ENCODE measurements at regions not wholly inside any gene's neighbourhood (a gene's known extent, or its start where the extent isn't known, plus 50 kb on each side); places are given as distances from the start of the nearest gene placed in this dataset.

DNA sequence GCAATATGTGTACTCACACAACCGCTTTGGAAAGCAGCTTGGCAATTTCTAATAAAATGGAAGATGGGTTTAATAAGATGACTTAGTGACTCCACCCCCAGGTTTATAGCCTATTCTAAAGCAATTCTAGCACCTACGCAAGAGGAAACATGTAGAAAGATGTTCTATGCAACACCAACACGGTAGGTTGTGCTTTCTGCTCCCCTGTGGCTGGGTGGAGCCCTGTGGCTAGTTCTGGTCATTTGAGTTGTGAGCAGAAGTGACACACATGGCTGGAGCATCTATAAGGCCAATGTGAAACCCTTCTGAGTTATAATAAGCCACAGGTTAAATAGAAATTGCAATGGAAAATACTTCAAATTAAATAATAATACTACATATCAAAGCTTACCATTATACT, 310.7 kb downstream of the CD83 start:
- Mint-ChIP-seq H3K27ac (no peak overlapping the region), H3K9me3 (ENCODE audit: low read depth) (no peaks in the 10 kb centered on the region), H3K36me3 (peaks cover 3% of the 10 kb centered on the region), H3K27me3 (no peaks in the 10 kb centered on the region), H3K4me3 (no peak overlapping the region), H3K4me1 (peaks cover 11% of the 10 kb centered on the region)
- CTCF ChIA-PET, result no interaction called here
- ATAC-seq (no peak), DNase-seq (no peak)

DNA sequence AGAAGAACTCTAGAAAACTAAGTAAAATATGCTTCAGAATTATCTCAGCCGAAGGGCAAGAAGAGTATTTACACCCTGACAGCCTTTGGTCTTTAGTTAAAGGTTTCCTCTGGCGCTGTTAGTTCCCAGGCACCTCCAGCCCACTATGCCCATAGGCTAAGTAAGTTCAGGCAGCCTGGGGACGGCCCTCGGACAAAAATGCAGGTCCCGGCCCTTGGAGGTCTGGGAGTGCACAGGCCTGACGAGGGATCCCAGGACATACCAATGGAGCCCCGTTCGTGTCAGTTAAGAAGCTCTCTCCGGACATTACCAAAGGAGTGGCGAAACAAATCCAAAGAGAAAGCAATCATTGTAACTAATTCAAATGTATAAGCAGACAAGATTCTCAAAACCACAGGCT, 311.8 kb downstream of the CD83 start:
- no peak for DNase-seq
- Mint-ChIP-seq H3K27me3 (no peaks in the 10 kb centered on the region), H3K27ac (no peak overlapping the region), H3K4me1 (peaks cover 4% of the 10 kb centered on the region), H3K9me3 (ENCODE audit: low read depth) (no peaks in the 10 kb centered on the region), H3K36me3 (no peaks in the 10 kb centered on the region), H3K4me3 (no peak overlapping the region)
- CTCF ChIA-PET, result no interaction called here
- no peak for ATAC-seq

DNA sequence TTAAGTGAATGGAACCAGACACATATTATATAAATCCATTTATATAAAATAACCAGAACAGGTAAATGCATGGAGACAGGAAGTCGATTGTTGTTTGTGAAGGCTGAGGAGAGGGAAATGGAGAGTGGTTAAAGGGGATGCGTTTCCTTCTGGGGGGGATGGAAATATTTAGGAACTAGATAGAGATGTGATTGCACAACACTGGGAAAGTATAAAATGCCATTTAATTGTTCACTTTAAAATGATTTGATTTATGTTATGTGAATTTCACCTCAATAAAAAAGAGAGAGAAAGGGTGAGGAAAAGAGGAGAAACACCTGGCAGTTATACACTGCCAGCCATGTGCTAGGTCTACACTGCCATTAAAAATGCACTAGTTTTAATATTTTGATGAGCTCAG, 312.6 kb downstream of the CD83 start:
- CTCF ChIA-PET, result no interaction called here
- Mint-ChIP-seq H3K27ac (no peak overlapping the region), H3K4me1 (no peaks in the 10 kb centered on the region), H3K27me3 (no peaks in the 10 kb centered on the region), H3K4me3 (no peak overlapping the region), H3K36me3 (no peaks in the 10 kb centered on the region), H3K9me3 (ENCODE audit: low read depth) (no peaks in the 10 kb centered on the region)
- ATAC-seq, result no peak
- DNase-seq, result no peak

DNA sequence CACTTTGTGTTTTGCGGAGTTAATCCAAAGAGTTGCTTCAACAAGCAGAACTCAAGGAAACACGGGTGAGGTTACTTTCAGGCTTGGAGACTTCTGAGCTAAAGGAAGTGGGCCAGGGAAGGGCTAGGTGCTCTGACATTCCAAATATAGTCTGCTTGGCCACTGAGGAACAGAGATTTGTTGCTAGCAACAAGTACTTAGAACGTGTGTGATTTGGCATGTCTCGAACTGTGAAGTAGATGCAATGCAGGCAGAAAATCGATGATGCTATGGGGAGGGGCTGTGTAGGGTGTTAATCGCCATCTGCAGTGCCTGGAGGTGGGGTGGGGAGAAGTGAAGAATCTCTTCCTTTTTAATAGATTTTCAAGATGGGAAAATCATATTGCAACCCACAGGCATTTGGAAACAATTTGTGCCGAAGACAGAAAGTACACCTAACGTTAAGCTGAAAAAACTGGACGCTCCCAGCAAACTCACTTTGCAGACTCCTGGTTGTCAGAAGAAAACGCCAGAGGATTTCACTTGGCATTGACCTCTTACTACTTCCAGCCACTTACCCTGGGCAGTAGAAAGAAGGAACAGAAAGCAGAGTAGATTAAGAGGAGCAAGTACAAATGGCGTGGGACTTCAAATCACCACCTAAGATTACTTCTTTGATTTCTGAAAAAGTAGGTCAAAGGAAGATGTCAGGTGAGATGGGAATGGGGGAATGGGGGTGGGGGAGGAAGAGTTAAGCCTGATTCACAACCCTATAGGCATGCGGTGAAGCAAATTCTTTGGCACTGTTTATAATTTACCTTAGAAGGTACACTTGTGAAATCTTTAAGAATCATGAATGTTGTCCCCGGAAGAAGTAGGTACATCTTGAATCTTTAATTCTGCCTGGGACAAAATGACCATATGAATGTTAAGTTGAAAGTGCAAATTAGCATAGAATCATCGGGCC, 314.1 kb downstream of the CD83 start:
- Mint-ChIP-seq H3K4me3 (no peak overlapping the region), H3K27ac (no peak overlapping the region), H3K36me3 (no peaks in the 10 kb centered on the region), H3K27me3 (no peaks in the 10 kb centered on the region), H3K4me1 (no peaks in the 10 kb centered on the region), H3K9me3 (ENCODE audit: low read depth) (no peaks in the 10 kb centered on the region)
- ATAC-seq (no peak), DNase-seq (no peak)
- CTCF ChIA-PET, result no interaction called here

DNA sequence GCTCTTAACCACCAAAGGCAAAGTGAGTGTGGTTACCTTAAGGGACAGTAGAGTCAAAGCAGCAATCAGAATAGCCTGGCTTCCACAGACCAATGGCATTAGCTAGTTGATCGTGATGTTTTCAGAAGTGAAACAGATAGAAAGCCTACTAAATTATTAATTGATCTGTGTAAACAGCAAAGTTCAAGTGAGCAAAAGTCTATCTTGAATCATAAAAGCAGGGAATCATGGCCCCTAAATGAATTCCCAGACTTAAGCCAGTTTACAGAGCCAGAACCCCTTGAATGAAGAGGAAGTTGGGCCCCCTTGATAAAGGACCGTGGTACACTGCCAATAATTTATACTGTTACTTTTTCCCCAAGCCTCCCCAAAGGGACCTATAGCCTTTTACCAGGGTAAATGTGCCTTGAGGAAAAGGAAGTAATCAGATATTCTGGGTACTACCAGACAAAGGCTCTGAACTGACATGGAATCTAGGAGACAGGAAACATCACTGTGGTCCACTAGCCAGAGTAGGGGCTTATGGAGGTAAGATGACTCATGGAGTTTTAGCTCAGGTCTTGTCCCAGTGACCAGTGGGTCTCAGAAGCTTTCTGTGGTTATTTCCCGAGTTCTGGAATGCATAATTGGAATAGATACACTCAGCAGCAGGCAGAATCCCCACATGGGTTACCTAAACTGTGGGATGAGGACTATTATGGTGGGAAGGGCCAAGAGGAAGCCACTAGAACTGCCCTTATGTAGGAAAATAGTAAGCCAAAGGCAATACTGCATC, 317.5 kb downstream of the CD83 start:
- H3K9me3 Mint-ChIP-seq (ENCODE audit: low read depth), result no peaks in the 10 kb centered on the region
- ATAC-seq (no peak), DNase-seq (no peak)
- CTCF ChIA-PET, result no interaction called here
- no peaks in the 10 kb centered on the region for H3K36me3 Mint-ChIP-seq
- no peak overlapping the region for H3K27ac Mint-ChIP-seq
- H3K4me3 Mint-ChIP-seq, result no peak overlapping the region
- H3K4me1 Mint-ChIP-seq, result no peaks in the 10 kb centered on the region
- no peaks in the 10 kb centered on the region for H3K27me3 Mint-ChIP-seq

DNA sequence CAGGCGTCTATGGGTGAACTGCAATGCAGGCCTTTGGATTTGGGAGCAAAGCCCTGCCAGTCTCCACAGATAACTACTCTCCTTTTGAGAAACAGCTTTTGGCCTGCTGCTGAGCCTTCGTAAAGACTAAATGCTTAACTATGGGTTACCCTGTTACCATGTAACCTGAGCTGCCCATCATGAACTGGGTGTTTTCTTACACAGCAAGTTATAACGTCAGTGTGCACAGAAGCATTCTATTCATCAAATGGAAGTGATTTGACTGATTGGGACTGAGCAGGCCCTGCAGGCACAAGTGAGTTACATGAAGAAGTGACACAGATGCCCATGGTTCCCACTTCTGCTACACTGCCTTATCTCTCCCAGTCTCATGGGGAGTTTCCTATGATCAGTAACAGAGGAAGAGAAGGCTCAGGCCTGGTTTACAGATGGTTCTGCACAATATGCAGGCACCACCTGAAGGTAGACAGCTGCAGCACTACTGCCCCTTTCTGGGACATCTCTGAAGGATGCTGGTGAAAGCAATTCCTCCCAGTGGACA, 319.1 kb downstream of the CD83 start:
- no peaks in the 10 kb centered on the region for H3K9me3 Mint-ChIP-seq (ENCODE audit: low read depth)
- DNase-seq (no peak), ATAC-seq (no peak)
- H3K27me3 Mint-ChIP-seq, result no peaks in the 10 kb centered on the region
- no peaks in the 10 kb centered on the region for H3K36me3 Mint-ChIP-seq
- H3K4me1 Mint-ChIP-seq, result no peaks in the 10 kb centered on the region
- no peak overlapping the region for H3K27ac Mint-ChIP-seq
- no peak overlapping the region for H3K4me3 Mint-ChIP-seq
- CTCF ChIA-PET, result no interaction called here

DNA sequence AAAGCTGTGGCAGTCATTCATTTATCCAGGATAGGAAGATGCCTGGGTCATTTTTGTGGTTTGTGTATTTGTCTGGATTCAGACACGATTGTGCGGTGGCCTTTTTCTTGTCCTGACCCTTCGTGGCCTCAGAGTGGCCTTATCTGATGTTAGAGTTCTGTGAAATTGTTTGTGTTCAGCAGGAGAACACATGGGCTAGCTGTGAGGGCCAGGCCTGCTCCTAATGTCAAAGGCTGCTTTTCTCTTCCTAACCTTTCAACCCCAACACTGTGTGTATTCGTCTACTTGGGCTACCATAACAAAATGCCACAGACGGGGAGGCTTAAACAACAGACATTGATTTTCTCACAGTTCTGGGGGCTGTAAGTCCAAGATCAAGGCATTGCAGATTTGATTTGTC, 321.8 kb downstream of the CD83 start:
- DNase-seq, result no peak
- Mint-ChIP-seq H3K27me3 (no peaks in the 10 kb centered on the region), H3K4me1 (no peaks in the 10 kb centered on the region), H3K27ac (no peak overlapping the region), H3K9me3 (ENCODE audit: low read depth) (no peaks in the 10 kb centered on the region), H3K36me3 (no peaks in the 10 kb centered on the region), H3K4me3 (no peak overlapping the region)
- no peak for ATAC-seq
- CTCF ChIA-PET, result no interaction called here

DNA sequence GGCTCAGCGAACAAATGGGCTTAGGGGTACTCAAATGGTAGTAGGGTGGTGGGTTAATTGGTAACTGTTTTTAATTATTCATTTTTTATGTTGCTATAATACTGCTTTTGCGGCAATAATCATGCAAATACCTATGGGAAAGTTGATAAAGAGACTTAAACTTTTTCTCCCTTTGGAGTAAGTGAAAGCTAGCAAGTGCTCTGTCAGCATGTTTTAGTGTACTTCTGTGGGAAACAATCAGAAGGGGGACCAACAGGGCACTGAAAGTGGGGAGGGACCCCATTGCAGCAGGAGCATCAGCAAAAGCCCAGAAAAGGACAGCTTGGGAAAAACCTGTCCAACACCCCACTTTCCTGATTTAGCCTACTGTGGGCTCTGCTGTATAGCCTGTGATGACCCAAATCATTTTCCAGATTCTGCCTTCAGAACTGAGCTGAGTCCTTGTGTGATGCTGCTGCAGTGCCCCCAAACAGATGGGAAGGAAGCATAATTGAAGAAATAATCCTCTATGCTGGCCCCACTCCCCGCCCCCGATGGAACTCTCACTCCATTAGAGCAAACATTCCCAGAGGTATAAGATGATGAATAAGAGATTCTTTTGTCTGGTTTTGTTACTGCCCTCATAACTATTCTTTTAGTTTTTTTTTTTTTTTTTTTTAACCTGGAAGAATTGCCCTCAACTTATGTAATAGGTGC, 322.8 kb downstream of the CD83 start:
- no peaks in the 10 kb centered on the region for H3K4me1 Mint-ChIP-seq
- H3K36me3 Mint-ChIP-seq, result no peaks in the 10 kb centered on the region
- H3K27me3 Mint-ChIP-seq, result no peaks in the 10 kb centered on the region
- DNase-seq (no peak), ATAC-seq (no peak)
- no peaks in the 10 kb centered on the region for H3K9me3 Mint-ChIP-seq (ENCODE audit: low read depth)
- no peak overlapping the region for H3K4me3 Mint-ChIP-seq
- CTCF ChIA-PET, result no interaction called here
- no peak overlapping the region for H3K27ac Mint-ChIP-seq

DNA sequence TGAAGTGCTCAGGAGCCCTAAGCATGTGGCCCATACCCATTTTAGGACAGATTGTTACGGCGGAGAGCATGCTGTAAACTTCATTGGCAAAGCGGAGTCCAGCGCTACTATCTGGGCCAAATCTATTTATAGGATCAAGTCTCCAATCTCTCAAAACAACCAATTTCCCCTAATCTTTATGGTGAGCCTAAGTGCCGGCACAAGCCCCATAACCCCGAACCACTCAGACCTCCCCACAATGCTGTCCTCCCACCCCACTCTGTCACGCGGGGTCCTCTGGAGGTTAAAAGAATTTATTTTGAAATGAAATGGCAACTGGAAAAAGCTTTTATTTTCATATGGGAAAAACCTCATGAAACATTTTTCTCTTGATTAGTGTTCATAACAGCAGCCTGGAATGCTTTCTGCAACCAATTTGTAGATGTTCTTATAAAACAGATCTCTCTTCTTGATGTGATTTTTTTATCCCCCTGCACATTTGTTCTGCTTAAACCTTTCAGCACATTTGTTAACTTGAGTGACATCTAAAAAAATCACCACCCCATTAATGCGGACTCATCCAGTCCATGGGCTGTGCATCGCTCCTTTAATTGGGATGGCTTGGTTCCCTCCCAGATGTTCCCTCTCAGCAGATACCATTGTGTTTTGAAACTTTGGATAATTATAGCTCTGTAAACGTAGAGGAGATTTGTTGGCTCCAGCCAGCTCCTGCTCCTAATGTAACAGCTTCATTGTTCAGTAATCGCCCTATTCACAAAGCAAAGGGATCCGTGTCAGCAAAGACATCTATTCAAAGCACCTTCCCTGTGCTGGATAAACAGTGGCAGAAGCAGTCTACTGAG, 323.6 kb downstream of the CD83 start:
- H3K4me3 Mint-ChIP-seq, result no peak overlapping the region
- H3K27me3 Mint-ChIP-seq, result no peaks in the 10 kb centered on the region

DNA sequence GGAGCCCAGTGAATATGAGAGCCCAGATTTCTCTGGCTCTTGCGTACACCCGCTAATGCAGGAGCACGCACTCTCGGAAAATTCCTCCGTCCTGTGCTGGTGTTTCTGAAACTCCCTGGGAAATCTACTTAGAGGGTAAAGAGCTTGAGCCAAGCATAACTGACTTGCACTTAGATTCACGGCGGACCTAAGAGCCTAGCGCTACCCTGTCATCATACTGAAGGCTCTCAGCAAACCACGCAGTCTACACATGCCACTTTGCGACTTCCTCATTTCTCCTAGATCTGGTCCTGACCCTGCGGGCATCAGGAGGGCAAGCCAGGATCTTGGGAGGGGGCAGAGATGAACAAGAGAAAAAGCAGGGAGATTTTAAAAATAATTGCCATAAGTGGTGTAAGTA, 324.7 kb downstream of the CD83 start:
- peaks cover 6% of the 10 kb centered on the region for H3K36me3 Mint-ChIP-seq

More for the DNA sequence above, 323.6 kb downstream of the CD83 start:
- CTCF ChIA-PET, result no interaction called here
- Mint-ChIP-seq H3K27ac (no peak overlapping the region), H3K9me3 (ENCODE audit: low read depth) (no peaks in the 10 kb centered on the region), H3K4me1 (no peaks in the 10 kb centered on the region), H3K36me3 (peaks cover under 1% of the 10 kb centered on the region)
- ATAC-seq, result no peak
- no peak for DNase-seq

DNA sequence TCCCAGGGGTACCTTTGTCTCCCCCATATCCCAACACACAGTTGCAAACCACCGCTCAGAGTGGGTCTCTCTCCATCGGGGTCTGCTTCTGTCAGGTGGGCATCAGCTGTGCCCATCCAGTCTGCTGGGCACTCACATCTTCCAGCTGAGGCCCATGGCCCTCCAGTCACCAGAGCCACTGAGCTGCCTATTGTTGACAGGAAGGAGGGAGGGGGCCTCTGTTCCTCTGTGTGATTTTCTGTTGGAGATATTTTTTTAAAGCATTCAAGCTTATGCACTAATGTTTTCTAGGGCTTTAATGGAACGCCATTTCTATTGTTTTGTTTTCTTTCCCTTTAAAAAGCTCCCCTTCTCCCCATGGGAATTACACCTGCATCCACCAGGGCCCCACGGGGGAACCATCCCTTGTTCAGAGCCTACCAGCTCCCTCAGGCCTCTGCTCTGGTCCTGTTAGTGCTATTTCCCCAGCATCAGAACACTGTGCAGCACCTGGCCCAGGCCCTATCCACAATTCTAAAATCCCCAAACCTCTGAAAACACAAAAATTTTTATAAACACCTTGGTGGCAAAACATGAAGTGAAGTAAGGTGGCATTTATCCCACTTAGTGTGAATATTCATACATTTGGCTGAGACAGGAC, 326.2 kb downstream of the CD83 start:
- H3K27ac Mint-ChIP-seq, result no peak overlapping the region
- CTCF ChIA-PET, result no interaction called here
- peaks cover 4% of the 10 kb centered on the region for H3K9me3 Mint-ChIP-seq (ENCODE audit: low read depth)
- no peaks in the 10 kb centered on the region for H3K27me3 Mint-ChIP-seq
- peaks cover 3% of the 10 kb centered on the region for H3K4me1 Mint-ChIP-seq
- DNase-seq (no peak), ATAC-seq (no peak)
- H3K36me3 Mint-ChIP-seq, result peaks cover 18% of the 10 kb centered on the region
- no peak overlapping the region for H3K4me3 Mint-ChIP-seq

More for the DNA sequence above, 324.7 kb downstream of the CD83 start:
- Mint-ChIP-seq H3K4me1 (no peaks in the 10 kb centered on the region), H3K27me3 (no peaks in the 10 kb centered on the region), H3K4me3 (no peak overlapping the region), H3K9me3 (ENCODE audit: low read depth) (no peaks in the 10 kb centered on the region), H3K27ac (no peak overlapping the region)
- ATAC-seq, result no peak
- CTCF ChIA-PET, result no interaction called here
- no peak for DNase-seq

DNA sequence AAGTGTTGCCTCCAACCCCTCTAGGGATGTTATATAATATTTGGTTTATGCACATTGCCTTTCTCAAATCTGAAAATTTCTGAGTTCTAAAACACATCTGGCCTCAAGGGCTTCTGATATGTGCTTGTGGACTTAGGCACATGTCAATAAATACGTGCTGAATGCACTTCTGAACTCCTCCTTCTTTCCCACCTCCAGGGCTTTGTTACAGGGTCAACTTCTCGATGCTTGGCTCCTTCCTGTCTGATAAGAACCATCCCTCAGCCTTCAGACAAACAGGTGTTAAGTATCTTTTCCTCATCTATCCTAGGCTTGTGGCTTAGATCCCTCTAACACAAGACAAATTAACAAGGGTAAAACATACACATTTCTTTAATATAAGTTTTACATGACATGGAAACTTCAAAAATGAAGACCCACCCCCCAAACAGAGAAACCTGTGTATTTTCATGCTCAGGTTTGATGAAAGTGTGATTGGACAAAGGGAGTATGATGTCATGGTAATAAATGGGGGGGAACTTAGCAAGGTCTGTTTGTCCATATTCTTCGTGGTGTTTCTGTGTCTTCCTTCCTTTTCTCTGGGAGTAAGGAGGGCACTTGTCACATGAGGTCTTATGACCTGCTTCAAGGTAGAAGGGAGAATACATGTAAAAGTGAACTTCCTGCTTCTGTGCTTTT, 326.9 kb downstream of the CD83 start:
- H3K4me1 Mint-ChIP-seq, result peaks cover 8% of the 10 kb centered on the region
- peaks cover 19% of the 10 kb centered on the region for H3K36me3 Mint-ChIP-seq
- H3K27me3 Mint-ChIP-seq, result no peaks in the 10 kb centered on the region
- no peak overlapping the region for H3K27ac Mint-ChIP-seq
- peaks cover 4% of the 10 kb centered on the region for H3K9me3 Mint-ChIP-seq (ENCODE audit: low read depth)
- ATAC-seq (no peak), DNase-seq (no peak)
- CTCF ChIA-PET, result no interaction called here
- H3K4me3 Mint-ChIP-seq, result no peak overlapping the region
